ENCODE measurements at regions not wholly inside any gene's neighbourhood (a gene's known extent, or its start where the extent isn't known, plus 50 kb on each side); places are given as distances from the start of the nearest gene placed in this dataset.
"Not testable (repeated sequence)": the region's sequence is repeated elsewhere in the genome, so short reads cannot be mapped to it uniquely, and the experiment has no call there.

DNA sequence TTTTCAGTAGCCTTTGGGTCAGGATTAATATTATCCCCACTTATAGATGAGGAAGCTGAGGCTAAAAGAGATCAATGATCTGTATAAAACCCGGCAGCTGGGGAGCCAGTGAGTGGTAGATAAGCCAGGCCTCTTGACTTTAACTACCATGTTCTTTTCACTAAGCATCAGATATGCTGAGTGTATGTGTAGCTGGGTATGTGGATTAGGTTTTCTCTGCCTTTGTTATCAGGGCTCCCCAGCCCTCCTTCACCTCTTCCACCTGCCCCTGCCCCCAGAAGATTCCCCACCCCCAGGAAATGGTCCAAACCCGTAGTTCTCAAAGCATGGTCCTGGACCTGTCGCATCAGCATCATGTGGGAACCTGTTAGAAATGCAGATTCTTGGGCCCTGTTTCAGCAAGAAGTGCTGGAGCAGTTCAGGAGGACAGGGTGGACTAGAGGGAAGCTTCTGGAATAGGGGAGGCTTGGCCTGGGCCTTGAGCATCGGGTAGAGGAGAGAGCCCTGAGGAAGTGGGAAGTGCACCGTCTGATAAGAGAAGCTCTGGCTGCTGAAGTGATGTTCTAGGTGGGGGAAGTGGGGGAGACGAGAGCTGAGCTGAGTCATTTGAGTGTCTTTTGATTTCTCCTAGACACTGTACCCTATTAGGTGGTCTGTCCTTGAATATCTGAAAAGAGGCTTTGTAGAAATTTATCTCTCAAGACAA lies 101.3 kb downstream of the HIF1AN start:
- peaks cover 3 to 61% (median 4%) of the 10 kb centered on the region in 3 donors for H3K27me3 ChIP-seq (ENCODE audit: insufficient read depth in 3 of 3, low read length in 2 of 3)
- intact Hi-C loops (cut with DNase I): no loop called here
- no peaks in the 10 kb centered on the region for H3K4me1 ChIP-seq
- H3K27ac ChIP-seq: no peak overlapping the region
- no peaks in the 10 kb centered on the region for H3K9me3 ChIP-seq
- DNase-seq: no peak
- H3K4me3 ChIP-seq: no peak overlapping the region
- WGBS, 3 donors: 51 to 54% (median 54%) methylated on average over 6 of the region's 6 CpGs
- ATAC-seq: no peak
- H3K36me3 ChIP-seq (ENCODE audit: insufficient read depth in 1 of 2, low read depth in 1 of 2): no peaks in the 10 kb centered on the region
- TF ChIP-seq, protein P1, sequence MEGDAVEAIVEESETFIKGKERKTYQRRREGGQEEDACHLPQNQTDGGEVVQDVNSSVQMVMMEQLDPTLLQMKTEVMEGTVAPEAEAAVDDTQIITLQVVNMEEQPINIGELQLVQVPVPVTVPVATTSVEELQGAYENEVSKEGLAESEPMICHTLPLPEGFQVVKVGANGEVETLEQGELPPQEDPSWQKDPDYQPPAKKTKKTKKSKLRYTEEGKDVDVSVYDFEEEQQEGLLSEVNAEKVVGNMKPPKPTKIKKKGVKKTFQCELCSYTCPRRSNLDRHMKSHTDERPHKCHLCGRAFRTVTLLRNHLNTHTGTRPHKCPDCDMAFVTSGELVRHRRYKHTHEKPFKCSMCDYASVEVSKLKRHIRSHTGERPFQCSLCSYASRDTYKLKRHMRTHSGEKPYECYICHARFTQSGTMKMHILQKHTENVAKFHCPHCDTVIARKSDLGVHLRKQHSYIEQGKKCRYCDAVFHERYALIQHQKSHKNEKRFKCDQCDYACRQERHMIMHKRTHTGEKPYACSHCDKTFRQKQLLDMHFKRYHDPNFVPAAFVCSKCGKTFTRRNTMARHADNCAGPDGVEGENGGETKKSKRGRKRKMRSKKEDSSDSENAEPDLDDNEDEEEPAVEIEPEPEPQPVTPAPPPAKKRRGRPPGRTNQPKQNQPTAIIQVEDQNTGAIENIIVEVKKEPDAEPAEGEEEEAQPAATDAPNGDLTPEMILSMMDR (IDR thresholded peaks at IDR 0.05): no peak

- Histone ChIP-seq H3K27me3 (ENCODE audit: insufficient read depth in 3 of 3, low read length in 2 of 3) (peaks cover 4 to 58% (median 9%) of the 10 kb centered on the region in 3 donors), H3K36me3 (ENCODE audit: insufficient read depth in 1 of 2, low read depth in 1 of 2) (no peaks in the 10 kb centered on the region), H3K4me1 (no peaks in the 10 kb centered on the region), H3K4me3 (no peak overlapping the region), H3K9me3 (no peaks in the 10 kb centered on the region), H3K27ac (no peak overlapping the region)
- TF ChIP-seq, protein P1 (IDR thresholded peaks at IDR 0.05): no peak
- ATAC-seq (no peak), DNase-seq (no peak)
- intact Hi-C loops (cut with DNase I): no loop called here
- WGBS, 3 donors: 5 to 11% (median 5%) methylated on average over 8 to 9 of the region's 9 CpGs
These were observed 102.0 kb downstream of the HIF1AN start for GRCh38 chr10:100637785-100638184.

GRCh38 chr10:100638969-100639368 lies 103.2 kb downstream of the HIF1AN start:
- intact Hi-C loops (cut with DNase I); H3K9me3 ChIP-seq; H3K4me1 ChIP-seq; H3K36me3 ChIP-seq (ENCODE audit: insufficient read depth in 1 of 2, low read depth in 1 of 2); ATAC-seq; H3K27ac ChIP-seq; H3K4me3 ChIP-seq; DNase-seq: not testable (repeated sequence)
- WGBS, 3 donors: 64 to 71% (median 66%) methylated on average over 6 of the region's 6 CpGs
- peaks cover 4 to 56% (median 10%) of the 10 kb centered on the region in 3 donors for H3K27me3 ChIP-seq (ENCODE audit: insufficient read depth in 3 of 3, low read length in 2 of 3)

GRCh38 chr10:100642295-100642994 lies 102.9 kb upstream of the PAX2 start:
- Histone ChIP-seq H3K4me1 (no peaks in the 10 kb centered on the region), H3K27ac (no peak overlapping the region), H3K9me3 (no peaks in the 10 kb centered on the region), H3K36me3 (ENCODE audit: insufficient read depth in 1 of 2, low read depth in 1 of 2) (no peaks in the 10 kb centered on the region), H3K27me3 (ENCODE audit: insufficient read depth in 3 of 3, low read length in 2 of 3) (peaks cover 4 to 70% (median 11%) of the 10 kb centered on the region in 3 donors), H3K4me3 (no peak overlapping the region)
- intact Hi-C loops (cut with DNase I): no loop called here
- DNase-seq (no peak), ATAC-seq (no peak)
- TF ChIP-seq, protein P1 (IDR thresholded peaks at IDR 0.05): no peak
- 12 to 16% (median 13%) methylated on average over 9 of the region's 9 CpGs for WGBS, 3 donors

GRCh38 chr10:100645091-100645490 lies 100.3 kb upstream of the PAX2 start:
- H3K4me1 ChIP-seq: no peaks in the 10 kb centered on the region
- H3K36me3 ChIP-seq (ENCODE audit: insufficient read depth in 1 of 2, low read depth in 1 of 2): no peaks in the 10 kb centered on the region
- H3K27me3 ChIP-seq (ENCODE audit: insufficient read depth in 3 of 3, low read length in 2 of 3): peaks cover 3 to 71% (median 12%) of the 10 kb centered on the region in 3 donors
- TF ChIP-seq, protein P1 (IDR thresholded peaks at IDR 0.05): no peak
- WGBS, 3 donors: 52 to 56% (median 54%) methylated on average over 5 of the region's 5 CpGs
- no peak overlapping the region for H3K4me3 ChIP-seq
- ATAC-seq (no peak), DNase-seq (no peak)
- H3K9me3 ChIP-seq: no peaks in the 10 kb centered on the region
- intact Hi-C loops (cut with DNase I): no loop called here
- H3K27ac ChIP-seq: no peak overlapping the region
